HepG2 (cell line): ENCODE measurements at regions not wholly inside any gene's neighbourhood (a gene's known extent, or its start where the extent isn't known, plus 50 kb on each side); places are given as distances from the start of the nearest gene placed in this dataset.

Source experiments
- ATAC-seq: fragments of 200-7000 bp; cut with Tn5 transposase; 3 replicates; pipeline ENCODE4 v1.9.1; 2020; ENCODE audit warnings: mild to moderate bottlenecking, moderate library complexity
- BruUV-seq: library from RNA; stranded (reverse); fragments of 400-500 nt; replicated peaks from 2 replicates; lab custom pipeline; 2021; lab: Mats Ljungman, UMichigan
- CTCF ChIA-PET: fragments of 300-600 bp; formaldehyde crosslinking; extraction: SDS; loops from one replicate; lab custom pipeline; 2021; ENCODE audit warnings: low total read pairs, inconsistent platforms, low intra/inter-chr PET ratio; lab: Yijun Ruan, JAX
- POLR2A ChIA-PET: fragments of 350-600 bp; sonication (Branson Sonifier 250); formaldehyde crosslinking; loops from one replicate; lab custom pipeline; 2020; ENCODE audit warnings: antibody characterized with exemption, inconsistent platforms; lab: Yijun Ruan, JAX
- DNase-seq: peaks from one replicate; pipeline ENCODE4 v3.0.0-alpha.2; 2015; ENCODE audit warnings: low spot score
- FAIRE-seq: peaks from 3 replicates; lab custom pipeline; 2011; peaks lifted over from hg19 to GRCh38; lab: Jason Lieb, UNC
- H2AFZ ChIP-seq: one replicate; pipeline ENCODE4 v1.6.1; 2011; ENCODE audit warnings: low read length, inconsistent platforms
- H3K27ac ChIP-seq: fragments of 300-600 bp; 3 replicates; pipeline ENCODE4 v1.8.0; 2011; ENCODE audit warnings: mixed run types, mild to moderate bottlenecking, mixed read lengths, low read length, inconsistent platforms; ENCODE audit not compliant: insufficient read depth; ENCODE audit errors: extremely low read length
- H3K27me3 ChIP-seq, 2 experiments: fragments of 200-600 bp in 1 of 2; 2 replicates in 1 of 2; 3 replicates in 1 of 2; pipeline versions ENCODE4 v1.6.0 to v1.8.0; 2011; ENCODE audit warnings: low read length in 2 of 2, mild to moderate bottlenecking in 2 of 2, moderate library complexity in 2 of 2, inconsistent platforms in 1 of 2; ENCODE audit not compliant: insufficient read depth in 2 of 2, control insufficient read depth in 1 of 2
- H3K36me3 ChIP-seq, 2 experiments: fragments of 200-600 bp in 1 of 2; replicated peaks in 1 of 2; 2 replicates in 1 of 2; 3 replicates in 1 of 2; pipeline versions ENCODE4 v1.5.1 to v1.8.0; 2011; ENCODE audit warnings: low read length in 2 of 2, inconsistent platforms in 1 of 2; ENCODE audit not compliant: insufficient read depth in 2 of 2, control insufficient read depth in 1 of 2
- H3K4me1 ChIP-seq: 2 replicates; pipeline ENCODE4 v1.5.1; 2012; ENCODE audit warnings: low read length, inconsistent platforms; ENCODE audit not compliant: insufficient read depth
- H3K4me2 ChIP-seq: 2 replicates; pipeline ENCODE4 v1.6.0; 2011; ENCODE audit warnings: low read depth, low read length, inconsistent platforms
- H3K4me3 ChIP-seq, 3 experiments: fragments of 200-600 bp in 1 of 3; sonication (generic), shearing (Covaris generic) in 1 of 3; replicated peaks in 1 of 3; 2 replicates each; pipeline ENCODE4 v1.5.1; 2011 to 2016; ENCODE audit warnings: low read length in 3 of 3, inconsistent platforms in 2 of 3, low read depth in 2 of 3, mild to moderate bottlenecking in 2 of 3, control low read depth in 1 of 3, mixed read lengths in 1 of 3; ENCODE audit not compliant: insufficient read depth in 1 of 3
- H3K79me2 ChIP-seq: one replicate; pipeline ENCODE4 v1.6.1; 2011; ENCODE audit warnings: low read length, inconsistent platforms; ENCODE audit not compliant: insufficient read depth
- H3K9ac ChIP-seq: 2 replicates; pipeline ENCODE4 v1.6.0; 2011; ENCODE audit warnings: mild to moderate bottlenecking, low read depth, low read length, inconsistent platforms; ENCODE audit not compliant: insufficient read depth
- H3K9me3 ChIP-seq: 2 replicates; pipeline ENCODE4 v1.5.1; 2012; ENCODE audit warnings: mild to moderate bottlenecking, low read length
- H4K20me1 ChIP-seq: 2 replicates; pipeline ENCODE4 v1.6.0; 2011; ENCODE audit warnings: inconsistent platforms, mild to moderate bottlenecking, low read length, moderate library complexity; ENCODE audit not compliant: insufficient read depth
- CERS6 ChIP-seq: sonication (generic); formaldehyde crosslinking; IDR thresholded peaks from 2 replicates; pipeline ENCODE4 v1.5.0; 2020; ENCODE audit warnings: missing genetic modification reagents
- ETS1 ChIP-seq: sonication (generic); formaldehyde crosslinking; IDR thresholded peaks from 2 replicates; pipeline ENCODE4 v1.4.0; 2020; ENCODE audit warnings: missing genetic modification reagents
- JUND ChIP-seq: sonication (generic); formaldehyde crosslinking; IDR thresholded peaks from 2 replicates; pipeline ENCODE4 v1.8.0; 2022; ENCODE audit warnings: mild to moderate bottlenecking, missing genetic modification reagents
- MAF1 ChIP-seq: sonication (generic); formaldehyde crosslinking; IDR thresholded peaks from 2 replicates; pipeline ENCODE4 v1.5.0; 2020; ENCODE audit warnings: missing genetic modification reagents, borderline replicate concordance
- NR2F6 ChIP-seq, 2 experiments: IDR thresholded peaks; 2 replicates each; pipeline ENCODE4 v1.6.1; 2016; ENCODE audit warnings: antibody characterized with exemption in 1 of 2, mild to moderate bottlenecking in 1 of 2
- PATZ1 ChIP-seq: sonication (generic); formaldehyde crosslinking; IDR thresholded peaks from 2 replicates; pipeline ENCODE4 v1.4.0; 2020; ENCODE audit warnings: missing genetic modification reagents
- POLR2G ChIP-seq: fragments of 200-400 bp; formaldehyde crosslinking; IDR thresholded peaks from 2 replicates; pipeline ENCODE4 v1.6.1; 2018; ENCODE audit warnings: mild to moderate bottlenecking, low read depth, low read length, moderate library complexity
- PTBP1 ChIP-seq: fragments of 200-400 bp; formaldehyde crosslinking; IDR thresholded peaks from 2 replicates; pipeline ENCODE4 v1.6.1; 2018; ENCODE audit warnings: low read length, low read depth; ENCODE audit not compliant: poor library complexity, severe bottlenecking
- RARA ChIP-seq: IDR thresholded peaks from 2 replicates; pipeline ENCODE4 v1.6.1; 2016; ENCODE audit warnings: missing genetic modification reagents, missing compliant biosample characterization
- SIX1 ChIP-seq: sonication (generic); formaldehyde crosslinking; IDR thresholded peaks from 2 replicates; pipeline ENCODE4 v1.4.0; 2020; ENCODE audit warnings: missing genetic modification reagents, borderline replicate concordance
- YEATS2 ChIP-seq: sonication (generic); formaldehyde crosslinking; IDR thresholded peaks from 2 replicates; pipeline ENCODE4 v1.4.0; 2020; ENCODE audit warnings: missing genetic modification reagents, borderline replicate concordance
- ZNF598 ChIP-seq: sonication (generic); formaldehyde crosslinking; IDR thresholded peaks from 2 replicates; pipeline ENCODE4 v1.5.1; 2020; ENCODE audit warnings: mild to moderate bottlenecking, missing genetic modification reagents, borderline replicate concordance
- ZNF672 ChIP-seq: sonication (generic); formaldehyde crosslinking; IDR thresholded peaks from 2 replicates; pipeline ENCODE4 v1.8.1; 2022; ENCODE audit warnings: missing genetic modification reagents
- ZSCAN5A ChIP-seq: sonication (generic); formaldehyde crosslinking; IDR thresholded peaks from 2 replicates; pipeline ENCODE4 v1.8.0; 2022; ENCODE audit warnings: mild to moderate bottlenecking, missing genetic modification reagents, borderline replicate concordance
- WGBS: methylation state at CpG from one replicate; pipeline ENCODE4 v1.1.6; 2017; ENCODE audit warnings: low lambda C conversion rate; 5-methylcytosine and 5-hydroxymethylcytosine counted together
- in situ Hi-C: cut with HindIII; loops from 2 replicates; pipeline ENCODE4 v1.10.0; 2017; ENCODE audit warnings: low pct_unique_long_range_greater_than_20kb; ENCODE audit not compliant: extremely low pct_ligation_motif_present
- intact Hi-C: fragments of 100-400 bp; cut with micrococcal nuclease; formaldehyde crosslinking; loops from one replicate; pipeline ENCODE4 v1.10.0; 2022; ENCODE audit not compliant: unreplicated experiment

GRCh38 chr13:99448546-99448945 lies 52.7 kb upstream of the TM9SF2 start:
- no peak overlapping the region for H3K27ac ChIP-seq
- 41% methylated on average over 5 of the region's 5 CpGs for WGBS
- H3K4me3 ChIP-seq = no peak overlapping the region
- no peaks in the 10 kb centered on the region for H3K36me3 ChIP-seq
- H3K9ac ChIP-seq = no peak overlapping the region
- intact Hi-C loops = no loop called here
- no peak for DNase-seq
- no peak for ATAC-seq
- no peaks in the 10 kb centered on the region for H4K20me1 ChIP-seq
- BruUV-seq = no TSS peak
- TF ChIP-seq NR2F6 (IDR thresholded peaks at IDR 0.05) = no peak
- TF ChIP-seq NR2F6 (CRISPR knock-in tag; IDR thresholded peaks at IDR 0.05) = no peak
- TF ChIP-seq ZSCAN5A (CRISPR knock-in tag) = no peak
- TF ChIP-seq PTBP1 = no peak
- TF ChIP-seq, all 625 proteins: peak for 0
- no peak for FAIRE-seq
- ChIA-PET CTCF (no interaction called here), POLR2A (interaction anchor here (1.2 kb wide), 1 partner anchor 248 kb away, joined by 3 read pairs; the partner anchor contains the start of gene UBAC2)
- Histone ChIP-seq H3K27me3 (peaks cover 0 to 18% of the 10 kb centered on the region in 2 experiments; a peak in 2 of 5 replicates), H3K79me2 (no peaks in the 10 kb centered on the region), H3K4me2 (no peak overlapping the region), H3K4me1 (peaks cover 18% of the 10 kb centered on the region; the same call in 1 of the 2 replicates), H3K9me3 (no peaks in the 10 kb centered on the region), H2AFZ (no peak overlapping the region)
- in situ Hi-C loops = no loop called here

- Histone ChIP-seq H3K4me1 (peaks cover 14% of the 10 kb centered on the region; the same call in 1 of the 2 replicates), H3K4me3 (no peak overlapping the region), H4K20me1 (no peaks in the 10 kb centered on the region), H3K36me3 (no peaks in the 10 kb centered on the region), H3K9ac (no peak overlapping the region), H3K4me2 (no peak overlapping the region), H3K27ac (no peak overlapping the region), H3K27me3 (peaks cover 0 to 17% of the 10 kb centered on the region in 2 experiments; a peak in 2 of 5 replicates), H2AFZ (no peak overlapping the region), H3K9me3 (no peaks in the 10 kb centered on the region), H3K79me2 (no peaks in the 10 kb centered on the region)
- CTCF ChIA-PET = no interaction called here
- FAIRE-seq (no peak), DNase-seq (no peak), ATAC-seq (no peak)
- BruUV-seq = no TSS peak
- in situ Hi-C loops = no loop called here
- intact Hi-C loops = no loop called here
- POLR2A ChIA-PET = no interaction called here
- TF ChIP-seq YEATS2 = no peak
- no peak for TF ChIP-seq ZNF598 (CRISPR knock-in tag)
- no peak for TF ChIP-seq MAF1 (CRISPR knock-in tag)
- no peak for TF ChIP-seq ETS1 (CRISPR knock-in tag)
- TF ChIP-seq ZNF672 (CRISPR knock-in tag) = no peak
- no peak for TF ChIP-seq PATZ1 (CRISPR knock-in tag)
- no peak for TF ChIP-seq SIX1 (CRISPR knock-in tag)
- no peak for TF ChIP-seq JUND (CRISPR knock-in tag)
- TF ChIP-seq CERS6 (CRISPR knock-in tag) = no peak
- no peak for TF ChIP-seq POLR2G
- TF ChIP-seq RARA = no peak
Observed at GRCh38 chr13:99450416-99450815, 50.9 kb upstream of the TM9SF2 start.
